SK-N-SH (cell line): ENCODE measurements at regions not wholly inside any gene's neighbourhood (a gene's known extent, or its start where the extent isn't known, plus 50 kb on each side); places are given as distances from the start of the nearest gene placed in this dataset.
A peak's percentile ranks its signal among the peaks of the same experiment; 100 is the strongest.

ENCODE experiments used
- CTCF ChIA-PET: fragments of 300-600, 350-600 bp; formaldehyde crosslinking; extraction: SDS; loops from one replicate; lab custom pipeline; 2021; lab: Yijun Ruan, JAX
- POLR2A ChIA-PET: fragments of 350-600 bp; sonication (Branson Sonifier 250); formaldehyde crosslinking; extraction: SDS; loops from one replicate; lab custom pipeline; 2020; ENCODE audit warnings: antibody characterized with exemption, inconsistent platforms; lab: Yijun Ruan, JAX
- DNase-seq: peaks from one replicate; pipeline ENCODE4 v3.0.0; 2012
- H2AFZ ChIP-seq: fragments of 200-600 bp; sonication (generic); 2 replicates; pipeline ENCODE4 v1.8.1; 2016; ENCODE audit warnings: antibody characterized with exemption, mild to moderate bottlenecking, low read depth
- H3F3A ChIP-seq: fragments of 200-600 bp; sonication (generic); replicated peaks from 2 replicates; pipeline ENCODE3; 2016; ENCODE audit warnings: antibody characterized with exemption, mild to moderate bottlenecking; ENCODE audit not compliant: insufficient read depth
- H3K27ac ChIP-seq, 2 experiments: fragments of 200-500 bp in 1 of 2; fragments of 200-600 bp in 1 of 2; sonication (Bioruptor generic) in 1 of 2; sonication (generic), shearing (Covaris generic) in 1 of 2; 2 replicates each; pipeline versions ENCODE4 v1.5.1 to v1.6.1; 2014 to 2016; ENCODE audit warnings: low read depth in 2 of 2, inconsistent platforms in 1 of 2, low read length in 1 of 2, mild to moderate bottlenecking in 1 of 2, mixed read lengths in 1 of 2
- H3K27me3 ChIP-seq: fragments of 200-600 bp; sonication (generic), shearing (Covaris generic); 2 replicates; pipeline ENCODE4 v1.6.1; 2016; ENCODE audit warnings: mixed run types; ENCODE audit not compliant: insufficient read depth
- H3K36me3 ChIP-seq, 2 experiments: fragments of 200-500 bp in 1 of 2; fragments of 200-600 bp in 1 of 2; sonication (Bioruptor generic) in 1 of 2; sonication (generic) in 1 of 2; replicated peaks in 1 of 2; 2 replicates each; pipeline versions ENCODE3 to v1.5.1; 2014 to 2016; ENCODE audit warnings: low read length in 1 of 2, mild to moderate bottlenecking in 1 of 2; ENCODE audit not compliant: insufficient read depth in 2 of 2, control insufficient read depth in 1 of 2
- H3K4me1 ChIP-seq, 2 experiments: fragments of 200-500 bp in 1 of 2; fragments of 200-600 bp in 1 of 2; sonication (Bioruptor generic) in 1 of 2; sonication (generic), shearing (Covaris generic) in 1 of 2; 2 replicates each; pipeline versions ENCODE4 v1.5.1 to v1.6.1; 2014 to 2016; ENCODE audit warnings: low read depth in 1 of 2, low read length in 1 of 2, mixed run types in 1 of 2; ENCODE audit not compliant: insufficient read depth in 2 of 2, control insufficient read depth in 1 of 2
- H3K4me2 ChIP-seq: fragments of 200-600 bp; sonication (generic), shearing (Covaris generic); 2 replicates; pipeline ENCODE4 v1.6.1; 2017; ENCODE audit warnings: mixed run types
- H3K4me3 ChIP-seq, 2 experiments: fragments of 200-500 bp in 1 of 2; fragments of 200-600 bp in 1 of 2; sonication (Bioruptor generic) in 1 of 2; sonication (generic), shearing (Covaris generic) in 1 of 2; 2 replicates each; pipeline versions ENCODE4 v1.5.1 to v1.8.1; 2014 to 2016; ENCODE audit warnings: low read depth in 2 of 2, inconsistent platforms in 1 of 2, low read length in 1 of 2, mild to moderate bottlenecking in 1 of 2, mixed read lengths in 1 of 2, moderate library complexity in 1 of 2
- H3K79me2 ChIP-seq: fragments of 200-600 bp; sonication (generic); 2 replicates; pipeline ENCODE4 v1.8.1; 2017; ENCODE audit warnings: mild to moderate bottlenecking; ENCODE audit not compliant: insufficient read depth
- H3K9ac ChIP-seq: fragments of 200-600 bp; sonication (generic); 2 replicates; pipeline ENCODE4 v1.6.1; 2017; ENCODE audit warnings: mixed run types
- H3K9me2 ChIP-seq: fragments of 200-600 bp; sonication (generic); 2 replicates; pipeline ENCODE4 v1.6.1; 2017; ENCODE audit warnings: mixed run types
- H3K9me3 ChIP-seq: fragments of 200-600 bp; sonication (generic); 2 replicates; pipeline ENCODE4 v1.6.1; 2017; ENCODE audit warnings: mixed run types, mild to moderate bottlenecking, moderate library complexity
- H4K20me1 ChIP-seq: fragments of 200-600 bp; sonication (generic); 2 replicates; pipeline ENCODE4 v1.6.1; 2017; ENCODE audit warnings: mild to moderate bottlenecking, mixed run types; ENCODE audit not compliant: insufficient read depth
- CHD2 ChIP-seq: fragments of 150-350 bp; IDR thresholded peaks from 2 replicates; pipeline ENCODE4 v1.6.1; 2018; ENCODE audit warnings: low read length; ENCODE audit not compliant: partially characterized antibody
- CTCF ChIP-seq: fragments of 200-600 bp; sonication (generic); IDR thresholded peaks from 2 replicates; pipeline ENCODE4 v1.6.1; 2017; ENCODE audit warnings: antibody characterized with exemption, mild to moderate bottlenecking, moderate library complexity
- EP300 ChIP-seq, 2 experiments: IDR thresholded peaks; 2 replicates each; pipeline versions ENCODE4 v1.4.0 to v1.6.1; 2012; ENCODE audit warnings: borderline replicate concordance in 1 of 2, low read depth in 1 of 2, low read length in 1 of 2
- IRF3 ChIP-seq: fragments of 150-350 bp; IDR thresholded peaks from 2 replicates; pipeline ENCODE4 v1.6.1; 2016; ENCODE audit warnings: mild to moderate bottlenecking, low read depth, low read length
- JUND ChIP-seq: IDR thresholded peaks from 2 replicates; pipeline ENCODE4 v1.4.0; 2012
- MEF2A ChIP-seq: IDR thresholded peaks from 2 replicates; pipeline ENCODE4 v1.4.0; 2012; ENCODE audit warnings: low read depth, borderline replicate concordance
- MXI1 ChIP-seq: IDR thresholded peaks from 2 replicates; pipeline ENCODE4 v1.6.1; 2012; ENCODE audit warnings: mild to moderate bottlenecking, low read depth, low read length, improper control_type of control experiment
- NFIC ChIP-seq: IDR thresholded peaks from 2 replicates; pipeline ENCODE4 v1.4.0; 2012; ENCODE audit warnings: borderline replicate concordance
- PBX3 ChIP-seq: IDR thresholded peaks from 2 replicates; pipeline ENCODE4; 2012
- POLR2AphosphoS5 ChIP-seq: IDR thresholded peaks from 2 replicates; pipeline ENCODE4 v1.6.1; 2012; ENCODE audit warnings: low read depth, low read length
- RCOR1 ChIP-seq: fragments of 150-350 bp; IDR thresholded peaks from 2 replicates; pipeline ENCODE4 v1.6.1; 2017; ENCODE audit warnings: antibody characterized with exemption, low read length
- RFX5 ChIP-seq: IDR thresholded peaks from 2 replicates; pipeline ENCODE4 v1.6.1; 2012; ENCODE audit warnings: mild to moderate bottlenecking, improper control_type of control experiment, low read length
- SIN3A ChIP-seq: IDR thresholded peaks from 2 replicates; pipeline ENCODE4 v1.6.1; 2012; ENCODE audit warnings: low read depth, mild to moderate bottlenecking, low read length, moderate library complexity, borderline replicate concordance
- TAF1 ChIP-seq: IDR thresholded peaks from 2 replicates; pipeline ENCODE4 v1.6.1; 2012; ENCODE audit warnings: low read depth, mild to moderate bottlenecking, low read length, moderate library complexity, borderline replicate concordance
- TCF12 ChIP-seq: IDR thresholded peaks from 2 replicates; pipeline ENCODE4 v1.4.0; 2012
- TEAD4 ChIP-seq: IDR thresholded peaks from 2 replicates; pipeline ENCODE4 v1.4.0; 2012; ENCODE audit warnings: mild to moderate bottlenecking, borderline replicate concordance; ENCODE audit not compliant: insufficient read depth
- WGBS: methylation state at CpG from one replicate; pipeline ENCODE4 v1.1.6; 2017; ENCODE audit warnings: low lambda C conversion rate; 5-methylcytosine and 5-hydroxymethylcytosine counted together
- TF ChIP-seq, protein P1 (sequence below): IDR thresholded peaks from 2 replicates; pipeline ENCODE4 v1.4.0; 2012; ENCODE audit warnings: low read depth
- TF ChIP-seq, protein P2 (sequence below): fragments of 150-350 bp; IDR thresholded peaks from 2 replicates; pipeline ENCODE4 v1.6.1; 2017; ENCODE audit warnings: antibody characterized with exemption, low read length, low read depth, borderline replicate concordance

GRCh38 chr12:102534899-102535298, 54.5 kb upstream of the IGF1 start:
- Histone ChIP-seq H3K36me3 (no peaks in the 10 kb centered on the region), H3F3A (peaks cover 25% of the 10 kb centered on the region), H3K9me3 (no peaks in the 10 kb centered on the region), H3K4me2 (peak overlapping the region; percentile 59), H4K20me1 (no peaks in the 10 kb centered on the region), H3K4me1 (peaks cover 2 to 27% of the 10 kb centered on the region in 2 experiments; a peak in 3 of 4 replicates), H3K9ac (peak overlapping the region; percentile 71; the same call in 1 of the 2 replicates), H3K9me2 (no peaks in the 10 kb centered on the region), H3K27me3 (no peaks in the 10 kb centered on the region), H3K4me3 (no peak overlapping the region), H3K79me2 (no peaks in the 10 kb centered on the region), H3K27ac (peak overlapping the region; percentile 53 to 92), H2AFZ (peak overlapping the region; percentile 64)
- WGBS = 33% methylated on average over 13 of the region's 13 CpGs
- ChIA-PET CTCF (interaction anchor here (1.4 kb wide), 1 partner anchor 9 kb away, joined by 6 read pairs; no protein-coding TSS in a partner anchor), POLR2A (interaction anchor here (0.6 kb wide), 1 partner anchor 964 kb away, joined by 3 read pairs; no protein-coding TSS in a partner anchor)
- peak; percentile 9 for DNase-seq
- TF ChIP-seq PBX3 = peak; percentile 85
- TF ChIP-seq TEAD4 = no peak
- no peak for TF ChIP-seq CTCF
- TF ChIP-seq JUND = peak; percentile 28; the same call in 1 of the 2 replicates
- TF ChIP-seq, protein P1, sequence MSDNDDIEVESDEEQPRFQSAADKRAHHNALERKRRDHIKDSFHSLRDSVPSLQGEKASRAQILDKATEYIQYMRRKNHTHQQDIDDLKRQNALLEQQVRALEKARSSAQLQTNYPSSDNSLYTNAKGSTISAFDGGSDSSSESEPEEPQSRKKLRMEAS = peak; percentile 66; the same call in 1 of the 2 replicates
- peak; percentile 97 for TF ChIP-seq TCF12
- peak in 1 of 2 experiments; percentile 53; a peak in 1 of 4 replicates for TF ChIP-seq EP300 (IDR thresholded peaks at IDR 0.05; ENCODE audit: borderline replicate concordance in 1 of 2, low read depth in 1 of 2, low read length in 1 of 2)
- no peak for TF ChIP-seq MEF2A
- peak; percentile 36; the same call in 1 of the 2 replicates for TF ChIP-seq NFIC
- peak; percentile 78; the same call in 1 of the 2 replicates for TF ChIP-seq POLR2AphosphoS5

GRCh38 chr12:102533483-102534215, 53.3 kb upstream of the IGF1 start:
- Histone ChIP-seq H3K27ac (peak overlapping the region in 1 of 2 experiments; percentile 92; a peak in 2 of 4 replicates), H3F3A (peaks cover 15% of the 10 kb centered on the region), H3K27me3 (no peaks in the 10 kb centered on the region), H3K79me2 (no peaks in the 10 kb centered on the region), H3K4me3 (no peak overlapping the region), H3K4me1 (peaks cover 2 to 20% of the 10 kb centered on the region in 2 experiments; a peak in 3 of 4 replicates), H3K9me2 (no peaks in the 10 kb centered on the region), H2AFZ (peak overlapping the region; percentile 1; the same call in 1 of the 2 replicates), H4K20me1 (no peaks in the 10 kb centered on the region), H3K9ac (no peak overlapping the region), H3K36me3 (no peaks in the 10 kb centered on the region), H3K9me3 (no peaks in the 10 kb centered on the region), H3K4me2 (no peak overlapping the region)
- ChIA-PET POLR2A (no interaction called here), CTCF (interaction anchor here (1.4 kb wide), 1 partner anchor 10 kb away, joined by 6 read pairs; no protein-coding TSS in a partner anchor)
- DNase-seq = no peak
- WGBS = 65% methylated on average over 9 of the region's 9 CpGs
- TF ChIP-seq CHD2 (no peak), MEF2A (no peak), MXI1 (no peak), TAF1 (no peak), PBX3 (no peak), RCOR1 (no peak), RFX5 (no peak), SIN3A (no peak), IRF3 (no peak)
- TF ChIP-seq, protein P2, sequence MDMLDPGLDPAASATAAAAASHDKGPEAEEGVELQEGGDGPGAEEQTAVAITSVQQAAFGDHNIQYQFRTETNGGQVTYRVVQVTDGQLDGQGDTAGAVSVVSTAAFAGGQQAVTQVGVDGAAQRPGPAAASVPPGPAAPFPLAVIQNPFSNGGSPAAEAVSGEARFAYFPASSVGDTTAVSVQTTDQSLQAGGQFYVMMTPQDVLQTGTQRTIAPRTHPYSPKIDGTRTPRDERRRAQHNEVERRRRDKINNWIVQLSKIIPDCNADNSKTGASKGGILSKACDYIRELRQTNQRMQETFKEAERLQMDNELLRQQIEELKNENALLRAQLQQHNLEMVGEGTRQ = no peak
